H1 (cell line): ENCODE measurements at regions not wholly inside any gene's neighbourhood (a gene's known extent, or its start where the extent isn't known, plus 50 kb on each side); places are given as distances from the start of the nearest gene placed in this dataset.

Experiments
- CTCF ChIP-seq, 3 experiments: IDR thresholded peaks; 1 replicate in 2 of 3; 2 replicates in 1 of 3; pipeline versions ENCODE4 v1.5.1 to v1.6.1; 2011; ENCODE audit warnings: low read length in 3 of 3, mild to moderate bottlenecking in 3 of 3, inconsistent platforms in 2 of 3, low read depth in 1 of 3, moderate library complexity in 1 of 3; ENCODE audit not compliant: insufficient read depth in 1 of 3; ENCODE audit errors: control extremely low read depth in 1 of 3
- EZH2 ChIP-seq: fragments of 200-600 bp; sonication (generic); IDR thresholded peaks from 2 replicates; pipeline ENCODE4 v1.7.1; 2012; ENCODE audit warnings: low read depth, mild to moderate bottlenecking, moderate library complexity, low read length, inconsistent platforms; ENCODE audit not compliant: severe bottlenecking
- POLR2A ChIP-seq, 2 experiments: IDR thresholded peaks; 1 replicate in 1 of 2; 2 replicates in 1 of 2; pipeline ENCODE4 v1.6.1; 2011; ENCODE audit warnings: low read depth in 2 of 2, low read length in 2 of 2, mild to moderate bottlenecking in 2 of 2; ENCODE audit errors: control extremely low read depth in 1 of 2
- POLR2AphosphoS5 ChIP-seq: IDR thresholded peaks from 2 replicates; pipeline ENCODE4 v1.6.1; 2011; ENCODE audit warnings: low read depth, low read length
- RAD21 ChIP-seq, 2 experiments: IDR thresholded peaks in 1 of 2; conservative IDR thresholded peaks in 1 of 2; 2 replicates each; pipeline ENCODE4 v1.6.1; 2011; ENCODE audit warnings: low read depth in 2 of 2, low read length in 2 of 2, improper control_type of control experiment in 1 of 2, inconsistent platforms in 1 of 2, mild to moderate bottlenecking in 1 of 2, moderate library complexity in 1 of 2
- SP2 ChIP-seq: IDR thresholded peaks from 2 replicates; pipeline ENCODE4 v1.6.1; 2012; ENCODE audit warnings: mild to moderate bottlenecking, low read length, inconsistent platforms

DNA sequence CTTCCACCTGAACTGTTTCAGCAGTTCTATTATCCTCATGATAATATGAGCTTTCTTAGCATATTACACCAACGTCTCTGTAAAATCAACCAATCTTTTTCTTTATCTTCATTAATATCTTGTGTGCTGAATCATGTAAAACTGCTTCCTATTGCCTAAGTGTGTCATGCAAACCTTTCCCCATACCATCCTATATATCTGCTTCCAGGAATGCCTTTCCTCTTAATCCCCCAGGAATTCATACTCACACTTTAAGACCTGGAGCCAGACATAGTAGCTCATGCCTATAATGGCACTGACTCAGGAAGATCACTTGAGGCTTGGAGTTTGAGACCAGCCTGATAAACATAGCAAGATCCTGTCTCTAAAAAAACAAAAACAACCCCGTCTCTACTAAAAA is 183.9 kb downstream of the NRIP1 start:
- TF ChIP-seq SP2 (no peak), CTCF (IDR thresholded peaks at IDR 0.05; ENCODE audit: control extremely low read depth in 1 of 3, insufficient read depth in 1 of 3, low read depth in 1 of 3, low read length in 3 of 3) (no peak), EZH2 (no peak), POLR2AphosphoS5 (no peak), RAD21 (IDR thresholded peaks at IDR 0.05 in 1 of 2, conservative IDR thresholded peaks at IDR 0.05 in 1 of 2; ENCODE audit: low read depth in 2 of 2, low read length in 2 of 2) (no peak), POLR2A (IDR thresholded peaks at IDR 0.05; ENCODE audit: control extremely low read depth in 1 of 2, low read depth in 2 of 2, low read length in 2 of 2) (no peak)
